H54 (cell line): ENCODE measurements at regions not wholly inside any gene's neighbourhood (a gene's known extent, or its start where the extent isn't known, plus 50 kb on each side); places are given as distances from the start of the nearest gene placed in this dataset.

Experiments
- DNase-seq: peaks from one replicate; pipeline ENCODE4 v3.0.0; 2011; ENCODE audit warnings: low spot score, mixed read lengths; ENCODE audit not compliant: insufficient read length
- FAIRE-seq: peaks from 3 replicates; lab custom pipeline; 2011; peaks lifted over from hg19 to GRCh38; lab: Jason Lieb, UNC
- POLR2A ChIP-seq: IDR thresholded peaks from 2 replicates; pipeline ENCODE4 v1.6.1; 2011; ENCODE audit warnings: low read depth, mild to moderate bottlenecking, low read length

DNA sequence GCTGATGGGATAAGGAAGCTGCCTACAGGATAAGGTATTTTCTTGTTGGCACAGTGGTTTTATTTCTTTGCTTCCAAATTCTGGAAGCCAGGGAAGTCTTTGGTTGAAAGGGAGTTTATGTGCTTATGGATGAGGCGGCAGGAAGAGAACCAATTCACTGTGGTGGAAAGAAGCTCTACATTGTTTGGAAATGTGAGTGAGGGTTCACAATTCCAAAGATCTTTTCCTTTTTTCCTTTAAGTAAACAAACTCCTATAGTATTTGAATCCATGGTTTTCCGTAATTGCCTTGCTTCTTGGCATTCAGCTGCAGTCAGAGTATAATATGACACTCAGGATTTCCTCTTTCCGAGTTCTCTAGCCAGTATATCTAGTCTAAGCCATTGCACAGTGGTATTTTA lies 86.2 kb downstream of the TEX29 start:
- DNase-seq (no peak), FAIRE-seq (no peak)
- TF ChIP-seq POLR2A = no peak

DNA sequence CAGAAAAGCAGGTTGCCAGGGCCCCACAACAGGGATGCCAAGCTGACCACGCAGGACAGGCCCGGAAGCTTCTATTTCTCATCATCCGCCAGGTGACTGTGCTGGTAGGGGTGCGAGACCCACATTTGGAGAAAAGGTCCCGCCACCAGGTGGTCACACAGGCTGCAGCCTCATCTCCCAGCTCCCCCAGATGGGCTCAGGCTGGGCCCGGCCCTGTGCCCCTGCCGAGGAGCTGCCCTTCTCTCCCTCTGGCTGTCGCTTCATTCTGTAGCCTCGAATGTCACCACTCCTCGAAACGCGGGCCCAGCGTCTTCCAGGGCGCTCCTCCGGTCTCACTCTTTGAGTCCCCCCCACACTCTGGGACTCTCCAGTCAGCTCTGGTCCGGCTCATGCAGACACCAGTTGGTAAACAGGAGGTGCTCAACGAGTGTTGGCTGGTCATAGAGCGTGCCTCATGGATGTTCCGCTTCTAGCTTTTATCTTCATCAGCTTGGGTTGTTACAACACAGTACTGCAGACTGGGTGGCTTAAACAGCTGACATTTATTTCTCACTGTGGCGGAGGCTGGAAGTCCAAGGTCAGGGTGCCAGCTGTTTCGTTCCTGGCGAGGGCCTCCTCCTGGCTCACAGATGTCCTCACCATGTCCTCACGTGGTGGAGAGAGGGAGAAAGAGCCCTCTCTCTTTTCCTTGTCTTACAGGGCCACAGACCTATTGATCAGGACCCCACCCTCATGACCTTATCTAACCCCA lies 87.1 kb downstream of the TEX29 start:
- no peak for FAIRE-seq
- no peak for TF ChIP-seq POLR2A
- no peak for DNase-seq

DNA sequence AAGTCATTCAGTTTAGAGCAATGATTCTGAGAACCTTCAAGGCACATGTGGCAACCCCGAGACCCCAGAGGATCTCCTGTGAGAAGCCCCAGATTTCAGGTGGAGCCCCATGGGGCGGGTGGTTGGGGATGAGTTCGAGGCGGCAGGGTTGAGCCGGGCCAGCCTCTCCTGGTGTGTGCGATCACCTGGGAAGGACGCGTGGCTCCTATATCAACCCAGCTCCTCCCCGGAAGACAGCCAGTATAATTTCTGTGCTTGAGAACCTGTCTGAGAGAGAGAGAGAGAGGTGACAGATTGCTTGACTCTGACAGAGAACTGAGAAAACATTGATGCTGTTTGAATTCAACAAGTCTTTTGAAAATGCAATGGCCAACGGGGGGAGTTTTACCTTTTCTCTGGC lies 89.0 kb downstream of the TEX29 start:
- DNase-seq (no peak), FAIRE-seq (no peak)
- TF ChIP-seq POLR2A = no peak

DNA sequence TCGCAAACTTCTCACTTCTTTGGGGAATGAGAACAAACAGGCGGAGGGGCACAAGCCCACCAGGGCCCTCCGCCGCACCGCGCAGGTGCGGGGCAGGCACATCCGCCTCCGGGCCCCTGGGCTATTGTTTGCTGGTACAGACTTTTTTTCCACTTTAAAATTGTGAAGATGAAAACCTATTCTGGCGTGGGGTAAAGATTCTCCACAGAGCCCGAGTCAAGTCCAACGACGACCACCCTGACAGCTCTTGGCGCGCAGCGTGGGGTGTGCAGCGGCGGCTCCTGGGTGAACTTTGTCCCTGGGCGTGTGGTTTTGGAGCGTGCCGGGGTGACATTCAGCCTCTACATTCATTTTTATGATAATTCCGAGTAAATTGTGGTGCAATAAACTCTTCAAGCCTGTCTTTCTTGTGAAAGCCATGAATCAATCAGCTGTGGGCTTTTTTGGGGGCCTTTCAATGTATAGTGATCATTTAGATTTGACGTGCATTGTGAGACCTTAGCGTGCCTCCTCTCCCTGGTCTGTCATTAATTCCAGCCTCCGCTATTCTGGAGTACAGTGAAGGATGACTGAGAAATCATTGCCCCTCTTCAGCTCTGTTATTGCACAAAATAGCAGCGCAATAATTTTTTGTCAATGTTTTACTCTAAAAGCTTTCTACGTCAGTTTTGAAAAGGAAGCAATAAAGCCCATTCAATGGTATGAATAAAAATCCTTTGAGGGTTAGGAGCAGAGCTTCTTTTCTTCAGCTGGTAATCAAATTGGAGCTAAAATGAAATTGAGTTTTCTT lies 90.0 kb downstream of the TEX29 start:
- no peak for DNase-seq
- no peak for TF ChIP-seq POLR2A
- FAIRE-seq = no peak

DNA sequence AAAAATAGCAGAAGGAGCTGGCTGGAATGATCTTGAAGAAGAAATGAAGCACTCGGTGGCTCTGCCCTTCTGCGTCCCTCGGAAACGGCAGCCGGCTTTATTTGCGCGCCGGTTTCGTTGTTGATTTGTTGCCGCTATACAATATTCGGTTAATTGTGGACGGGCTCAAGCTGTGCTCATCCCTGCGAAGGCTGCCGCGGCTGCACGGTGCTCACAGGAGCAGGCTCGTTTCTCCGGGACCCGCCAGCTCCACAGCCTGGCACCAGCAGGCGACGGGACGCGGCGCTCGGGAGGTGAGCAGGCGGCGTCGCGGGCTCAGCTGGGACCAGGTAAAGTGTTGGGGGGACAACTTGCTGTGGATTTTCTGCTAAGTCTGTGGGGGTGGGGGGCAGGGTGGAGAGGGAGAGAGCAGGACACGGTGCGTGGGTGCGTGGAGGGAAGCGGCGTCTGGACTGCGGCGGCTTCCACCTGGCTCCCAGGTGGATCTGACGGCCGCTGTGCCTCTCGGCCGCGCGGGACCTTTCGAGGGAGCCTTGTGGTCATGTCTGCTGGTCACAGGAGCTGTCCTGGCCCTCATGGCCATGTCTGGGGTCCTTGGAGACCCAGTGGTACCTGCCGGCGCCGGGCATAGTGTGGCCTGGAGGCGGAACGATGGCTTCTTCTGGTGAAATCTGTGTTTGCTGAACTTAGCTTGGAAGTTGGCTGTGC lies 90.9 kb downstream of the TEX29 start:
- FAIRE-seq (no peak), DNase-seq (no peak)
- no peak for TF ChIP-seq POLR2A

DNA sequence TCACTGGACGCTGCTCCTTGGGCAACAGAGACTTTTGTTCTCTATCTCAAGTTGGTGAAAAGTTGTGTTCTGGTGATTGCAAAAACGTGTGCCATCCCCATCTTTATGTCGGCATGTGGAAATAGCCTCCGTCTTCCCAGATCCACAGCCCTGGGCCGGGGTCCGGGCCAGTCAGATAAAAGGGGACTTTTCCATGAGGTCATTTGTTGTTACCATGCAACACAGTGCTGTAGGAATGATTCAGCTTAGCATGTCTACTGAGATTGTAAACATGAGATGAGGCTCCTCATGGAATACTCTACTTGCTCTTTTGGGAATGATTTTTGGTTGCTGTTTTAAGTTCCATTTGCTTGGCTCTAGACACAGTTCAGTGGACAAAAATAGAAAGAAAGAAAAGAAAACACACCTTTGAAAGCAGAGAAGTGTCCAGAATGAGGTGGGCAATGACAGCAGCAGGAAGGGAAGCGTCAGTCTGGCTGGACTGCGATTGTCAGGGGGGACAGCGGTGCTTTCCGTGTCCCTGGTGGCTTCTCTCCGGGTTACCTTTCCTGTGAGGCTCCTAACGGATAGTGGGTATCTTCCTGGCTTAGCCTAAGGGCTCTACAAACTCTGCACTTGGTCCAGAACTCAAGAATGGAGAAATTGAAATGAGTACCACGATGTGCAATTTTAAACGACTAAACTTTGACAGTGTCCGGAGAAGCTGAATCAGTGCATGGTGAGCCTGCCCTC lies 91.6 kb downstream of the TEX29 start:
- DNase-seq (no peak), FAIRE-seq (peak; percentile 38)

DNA sequence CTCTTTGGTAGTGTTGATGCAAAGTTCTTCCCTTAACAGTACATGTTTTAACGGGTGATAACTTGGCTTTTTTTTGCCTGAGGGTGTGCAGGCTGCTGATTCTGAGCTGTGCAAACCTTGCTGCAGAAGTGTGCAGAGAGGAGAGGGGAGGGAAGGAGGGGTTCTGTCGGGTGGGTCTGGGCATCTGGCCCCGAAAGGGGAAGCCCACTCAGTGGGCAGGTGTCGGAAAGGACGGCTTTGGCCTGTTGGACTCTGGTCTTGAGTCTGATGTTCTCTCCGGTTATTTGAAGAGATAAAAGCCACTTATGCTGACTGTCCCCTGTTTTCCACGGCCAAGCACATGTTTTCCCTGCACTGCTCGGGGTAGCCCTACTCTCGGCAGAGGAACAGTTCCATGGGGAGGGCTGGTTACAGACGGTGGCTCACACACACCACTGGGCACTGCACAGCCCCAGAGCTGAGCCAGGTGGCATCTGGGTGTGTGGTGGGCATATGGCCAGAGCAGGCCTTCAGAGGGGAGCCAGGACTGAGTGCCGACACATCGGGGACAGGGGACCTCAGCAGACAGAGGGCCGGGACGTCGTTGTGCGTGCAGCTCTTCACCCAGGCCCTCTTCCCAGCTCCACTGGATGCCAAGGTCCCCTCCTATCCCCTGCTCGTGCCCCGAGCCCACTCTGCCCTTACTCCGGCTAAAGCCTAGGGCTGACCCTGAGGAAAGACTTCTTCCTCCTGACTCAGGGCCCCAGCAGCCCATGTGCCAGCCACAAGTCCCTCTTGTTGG lies 93.2 kb downstream of the TEX29 start:
- FAIRE-seq (no peak), DNase-seq (no peak)
- TF ChIP-seq POLR2A = no peak

More for the DNA sequence above, 91.6 kb downstream of the TEX29 start:
- TF ChIP-seq POLR2A = no peak

DNA sequence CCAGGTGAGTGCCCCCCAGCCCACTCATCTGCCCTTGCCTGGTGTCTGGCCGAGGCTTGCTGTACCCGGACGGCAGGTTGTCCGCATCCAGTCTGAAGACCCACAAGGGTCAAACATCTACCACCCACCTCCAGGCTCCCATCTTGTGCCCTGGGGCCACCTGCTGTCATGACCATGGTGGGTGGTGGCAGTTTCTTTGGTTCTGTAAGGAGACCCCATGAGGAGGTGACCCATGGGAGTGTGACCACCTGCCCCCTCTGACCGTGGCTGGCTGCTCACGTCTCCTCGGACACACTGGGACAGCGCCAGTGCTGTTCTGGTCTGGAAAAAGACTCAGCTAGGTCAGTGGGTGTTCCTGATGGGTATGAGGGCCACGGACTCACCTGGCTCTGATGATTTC lies 93.9 kb downstream of the TEX29 start:
- no peak for TF ChIP-seq POLR2A
- DNase-seq (no peak), FAIRE-seq (no peak)

DNA sequence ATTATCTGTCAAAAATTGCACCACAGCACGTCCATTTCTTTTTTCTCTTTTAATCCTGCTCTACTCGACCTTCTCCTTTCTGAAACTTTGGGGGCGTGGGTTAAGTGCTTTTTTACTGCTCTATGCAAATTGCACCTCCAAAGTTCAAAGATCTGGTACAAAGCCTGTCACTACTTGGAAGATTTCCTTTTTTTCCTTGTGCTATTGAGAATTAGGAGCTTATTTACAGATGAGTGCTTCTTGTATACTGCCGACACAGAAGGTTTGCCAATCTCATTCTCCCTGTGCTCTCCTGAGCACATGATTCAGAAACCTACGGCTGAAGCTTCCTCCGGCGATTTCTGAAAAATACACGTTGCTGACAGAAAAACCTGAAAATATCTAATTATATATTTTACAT lies 94.8 kb downstream of the TEX29 start:
- TF ChIP-seq POLR2A = no peak
- FAIRE-seq (no peak), DNase-seq (no peak)

DNA sequence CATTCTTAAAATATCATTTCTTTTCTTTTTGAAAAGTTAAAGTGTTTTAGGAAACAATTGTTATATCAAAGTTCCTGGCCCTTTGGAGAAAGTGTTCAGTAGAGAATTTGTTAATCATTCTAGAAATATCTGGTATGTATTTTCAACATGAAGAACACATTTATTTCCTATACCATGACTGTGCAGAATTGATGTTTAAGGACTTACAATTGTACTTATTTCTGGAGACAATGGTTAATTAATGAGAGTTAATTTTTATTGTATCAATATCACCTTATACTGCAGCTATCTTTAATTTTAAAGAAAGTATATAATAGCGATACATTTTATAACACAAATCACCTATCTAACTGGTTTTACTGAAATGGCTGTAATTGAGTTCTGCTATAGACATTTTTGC lies 95.3 kb downstream of the TEX29 start:
- no peak for DNase-seq
- no peak for TF ChIP-seq POLR2A
- FAIRE-seq = no peak

DNA sequence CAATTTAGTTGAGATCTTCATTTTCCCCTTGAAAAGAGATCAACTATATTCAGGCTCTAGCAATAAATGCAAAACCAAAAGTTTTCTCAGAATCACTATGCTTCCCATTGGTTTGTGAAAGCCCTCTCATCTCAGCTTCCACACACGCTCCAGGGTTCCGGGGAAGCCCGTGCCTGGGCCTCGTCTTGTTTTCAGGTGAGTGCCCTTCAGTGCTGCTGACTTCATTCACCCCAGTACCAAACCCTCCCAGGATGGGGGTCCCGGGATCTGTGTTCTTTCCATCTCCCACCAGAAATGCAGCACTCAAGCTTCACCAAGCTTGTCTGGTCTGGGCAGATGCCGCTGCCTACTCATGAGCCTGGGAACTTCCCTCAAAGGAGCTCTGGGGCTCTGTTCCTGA lies 97.7 kb downstream of the TEX29 start:
- FAIRE-seq (no peak), DNase-seq (no peak)
- TF ChIP-seq POLR2A = no peak

DNA sequence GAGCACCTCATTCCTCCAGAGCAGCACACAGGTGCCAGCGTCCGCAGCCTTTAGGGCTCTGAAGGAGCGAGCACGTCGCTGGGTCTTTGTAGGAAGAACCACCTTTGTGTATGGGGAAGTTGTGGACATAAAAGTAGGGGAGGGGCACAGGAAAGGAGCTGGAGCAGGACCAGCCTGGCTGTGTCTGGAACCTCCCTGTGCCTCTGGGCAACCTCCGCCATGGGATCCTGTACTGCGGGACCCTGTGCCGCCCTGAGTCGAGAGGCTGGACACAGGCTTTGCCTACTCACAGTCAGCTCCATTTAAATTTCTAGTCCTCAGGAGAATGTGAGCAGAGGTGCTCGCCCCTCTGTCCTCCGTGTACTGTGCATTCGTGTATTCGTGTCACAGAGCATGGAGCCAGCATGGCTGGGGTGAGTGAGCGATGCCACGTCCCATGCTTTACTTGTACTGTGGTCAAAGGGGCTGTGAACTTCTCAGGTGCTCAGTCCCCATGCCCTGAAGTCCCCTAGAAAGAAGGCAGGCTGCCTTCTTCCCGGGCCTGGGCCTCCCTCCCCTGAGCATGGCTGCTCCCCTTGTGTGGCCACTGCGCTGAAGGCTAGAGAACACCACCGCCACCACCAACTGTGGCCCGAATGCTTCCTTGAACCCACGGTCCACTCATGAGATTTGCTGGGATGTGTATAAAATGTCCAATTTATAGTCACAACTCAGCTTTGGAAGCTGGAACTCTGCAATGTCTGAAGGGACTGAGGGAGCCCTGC lies 99.9 kb downstream of the TEX29 start:
- TF ChIP-seq POLR2A = no peak
- no peak for DNase-seq
- FAIRE-seq = no peak
